ENCODE measurements at regions not wholly inside any gene's neighbourhood (a gene's known extent, or its start where the extent isn't known, plus 50 kb on each side); places are given as distances from the start of the nearest gene placed in this dataset.

- RAD21 ChIA-PET (ENCODE audit: low non-redundant PET in 1 of 2, low total read pairs in 2 of 2, uncharacterized antibody in 2 of 2, unreplicated experiment in 2 of 2) = no interaction called here
- no TSS peak for BruUV-seq (replicated peaks)
- H3K27me3 ChIP-seq (ENCODE audit: insufficient read depth, low read length) = peaks cover 6% of the 10 kb centered on the region; the same call in 1 of the 2 replicates
- H3K4me3 ChIP-seq (replicated peaks in 1 of 2; ENCODE audit: low read depth in 1 of 2, low read length in 2 of 2) = no peak overlapping the region
- H3K9ac ChIP-seq (ENCODE audit: low read length) = no peak overlapping the region
- no peaks in the 10 kb centered on the region for H3K9me2 ChIP-seq (ENCODE audit: insufficient read depth)
- intact Hi-C loops (cut with micrococcal nuclease) = no loop called here
- no peaks in the 10 kb centered on the region for H3K79me2 ChIP-seq (ENCODE audit: insufficient read depth, low read length)
- ATAC-seq = no peak
- CTCF ChIA-PET = interaction anchor here (1.1 kb wide), 1 partner anchor 12 kb away, joined by 6 read pairs; no protein-coding TSS in a partner anchor
- H3K4me1 ChIP-seq (ENCODE audit: control insufficient read depth in 1 of 2, insufficient read depth in 2 of 2, low read length in 2 of 2) = peaks cover 4 to 16% of the 10 kb centered on the region in 2 experiments; a peak in 3 of 4 replicates
- no peaks in the 10 kb centered on the region for H4K20me1 ChIP-seq (ENCODE audit: insufficient read depth)
- no peak overlapping the region for H3K4me2 ChIP-seq (ENCODE audit: low read length)
- H3K36me3 ChIP-seq (ENCODE audit: control insufficient read depth in 1 of 2, insufficient read depth in 2 of 2, low read length in 2 of 2) = no peaks in the 10 kb centered on the region
- no peak for DNase-seq (ENCODE audit: low read depth, low spot score)
- no peak for TF ChIP-seq EZH2phosphoT487 (IDR thresholded peaks at IDR 0.05; ENCODE audit: borderline replicate concordance)
- no peak for TF ChIP-seq ZFX (IDR thresholded peaks at IDR 0.05)
- no peak for TF ChIP-seq EGR1 (IDR thresholded peaks at IDR 0.05; ENCODE audit: low read depth)
- TF ChIP-seq JUND (IDR thresholded peaks at IDR 0.05) = no peak
- no peak for TF ChIP-seq CEBPB (IDR thresholded peaks at IDR 0.05; ENCODE audit: low read depth)
- TF ChIP-seq SRF (IDR thresholded peaks at IDR 0.05; ENCODE audit: low read depth) = no peak
- TF ChIP-seq POLR2A (IDR thresholded peaks at IDR 0.05; ENCODE audit: borderline replicate concordance, extremely low read depth, insufficient read depth, insufficient read length) = no peak
- TF ChIP-seq CBX3 (IDR thresholded peaks at IDR 0.05; ENCODE audit: low read depth) = no peak
- TF ChIP-seq SIN3A (IDR thresholded peaks at IDR 0.05; ENCODE audit: low read depth) = no peak
- TF ChIP-seq, protein P1, sequence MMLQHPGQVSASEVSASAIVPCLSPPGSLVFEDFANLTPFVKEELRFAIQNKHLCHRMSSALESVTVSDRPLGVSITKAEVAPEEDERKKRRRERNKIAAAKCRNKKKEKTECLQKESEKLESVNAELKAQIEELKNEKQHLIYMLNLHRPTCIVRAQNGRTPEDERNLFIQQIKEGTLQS (IDR thresholded peaks at IDR 0.05) = no peak
- no peak for TF ChIP-seq SP1 (IDR thresholded peaks at IDR 0.05; ENCODE audit: low read depth)
- no peaks in the 10 kb centered on the region for H3K9me3 ChIP-seq (ENCODE audit: control insufficient read depth in 1 of 2, insufficient read depth in 1 of 2, low read depth in 1 of 2, low read length in 2 of 2)
- no peak overlapping the region for H2AFZ ChIP-seq (ENCODE audit: low read depth, low read length, poor library complexity, severe bottlenecking)
- no peak overlapping the region for H3K27ac ChIP-seq (ENCODE audit: low read depth, low read length)
- POLR2A ChIA-PET = no interaction called here
These were observed 437.8 kb upstream of the B3GAT1 start for GRCh38 chr11:134849833-134850232.

DNA sequence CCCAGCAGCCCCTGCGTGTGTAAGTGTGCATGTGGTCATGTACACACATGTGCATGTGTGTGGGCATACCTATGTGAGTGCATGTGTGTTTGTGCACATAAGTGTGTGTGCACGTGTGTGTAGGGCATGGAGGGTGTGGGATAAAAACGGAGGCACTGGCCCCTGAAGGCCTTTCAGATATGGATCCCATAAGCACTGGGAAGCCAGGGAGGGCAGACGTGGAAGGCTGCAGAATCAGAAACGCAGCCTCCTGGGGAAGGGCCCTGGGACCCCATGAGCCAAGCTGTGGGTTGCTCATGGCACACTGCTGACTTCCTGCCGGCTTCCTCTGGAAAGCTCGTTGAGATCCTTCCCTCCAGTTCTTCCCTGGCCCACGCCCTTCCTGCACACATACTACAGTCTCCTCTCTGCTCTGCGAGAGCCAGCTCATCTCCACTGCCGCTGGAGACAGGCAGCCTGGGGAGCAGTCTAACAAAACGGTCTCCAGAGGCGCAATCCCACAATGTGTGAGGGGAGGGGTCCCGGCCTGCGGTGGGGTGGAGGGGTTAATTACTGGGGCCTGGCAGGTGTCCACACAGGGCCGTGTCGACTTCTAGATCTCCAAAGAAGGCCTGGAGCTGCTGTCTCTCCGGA, 435.2 kb upstream of the B3GAT1 start:
- H3K9ac ChIP-seq (ENCODE audit: low read length) = no peak overlapping the region
- peaks cover 1 to 8% of the 10 kb centered on the region in 2 experiments; a peak in 3 of 4 replicates for H3K4me1 ChIP-seq (ENCODE audit: control insufficient read depth in 1 of 2, insufficient read depth in 2 of 2, low read length in 2 of 2)
- intact Hi-C loops (cut with micrococcal nuclease) = no loop called here
- ChIA-PET RAD21 (ENCODE audit: low non-redundant PET in 1 of 2, low total read pairs in 2 of 2, uncharacterized antibody in 2 of 2, unreplicated experiment in 2 of 2) (no interaction called here), POLR2A (no interaction called here), CTCF (no interaction called here)
- H2AFZ ChIP-seq (ENCODE audit: low read depth, low read length, poor library complexity, severe bottlenecking) = no peak overlapping the region
- H3K36me3 ChIP-seq (ENCODE audit: control insufficient read depth in 1 of 2, insufficient read depth in 2 of 2, low read length in 2 of 2) = no peaks in the 10 kb centered on the region
- H3K79me2 ChIP-seq (ENCODE audit: insufficient read depth, low read length) = no peaks in the 10 kb centered on the region
- H3K9me2 ChIP-seq (ENCODE audit: insufficient read depth) = no peaks in the 10 kb centered on the region
- no peak overlapping the region for H3K4me3 ChIP-seq (replicated peaks in 1 of 2; ENCODE audit: low read depth in 1 of 2, low read length in 2 of 2)
- H3K27me3 ChIP-seq (ENCODE audit: insufficient read depth, low read length) = peaks cover 15% of the 10 kb centered on the region; the same call in 1 of the 2 replicates
- H3K27ac ChIP-seq (ENCODE audit: low read depth, low read length) = no peak overlapping the region
- H3K9me3 ChIP-seq (ENCODE audit: control insufficient read depth in 1 of 2, insufficient read depth in 1 of 2, low read depth in 1 of 2, low read length in 2 of 2) = no peaks in the 10 kb centered on the region
- BruUV-seq (replicated peaks) = no TSS peak
- H4K20me1 ChIP-seq (ENCODE audit: insufficient read depth) = no peaks in the 10 kb centered on the region
- no peak overlapping the region for H3K4me2 ChIP-seq (ENCODE audit: low read length)
- no peak for DNase-seq (ENCODE audit: low read depth, low spot score)
- ATAC-seq = no peak
- no peak for TF ChIP-seq CBX3 (IDR thresholded peaks at IDR 0.05; ENCODE audit: low read depth)
- TF ChIP-seq EGR1 (IDR thresholded peaks at IDR 0.05; ENCODE audit: low read depth) = no peak
- TF ChIP-seq ELF1 (IDR thresholded peaks at IDR 0.05; ENCODE audit: borderline replicate concordance, low read depth) = no peak
- no peak for TF ChIP-seq TCF7L2 (IDR thresholded peaks at IDR 0.05; ENCODE audit: borderline replicate concordance, extremely low read depth, insufficient read depth, insufficient read length)
- TF ChIP-seq SRF (IDR thresholded peaks at IDR 0.05; ENCODE audit: low read depth) = no peak
- TF ChIP-seq FOSL1 (IDR thresholded peaks at IDR 0.05; ENCODE audit: low read depth) = no peak
- TF ChIP-seq CEBPB (IDR thresholded peaks at IDR 0.05; ENCODE audit: low read depth) = no peak
- TF ChIP-seq ZFX (IDR thresholded peaks at IDR 0.05) = no peak
- TF ChIP-seq ZNF274 (IDR thresholded peaks at IDR 0.05; ENCODE audit: low read depth, low read length) = no peak
- no peak for TF ChIP-seq JUND (IDR thresholded peaks at IDR 0.05)
- no peak for TF ChIP-seq CTCF (IDR thresholded peaks at IDR 0.05 in 2 of 3, conservative IDR thresholded peaks at IDR 0.05 in 1 of 3; ENCODE audit: borderline replicate concordance in 1 of 3, insufficient read depth in 1 of 3, low read depth in 2 of 3, low read length in 2 of 3)
- TF ChIP-seq POLR2A (IDR thresholded peaks at IDR 0.05; ENCODE audit: borderline replicate concordance, extremely low read depth, insufficient read depth, insufficient read length) = no peak

All from HCT116 (cell line).